ENCODE measurements at regions not wholly inside any gene's neighbourhood (a gene's known extent, or its start where the extent isn't known, plus 50 kb on each side); places are given as distances from the start of the nearest gene placed in this dataset.

DNA sequence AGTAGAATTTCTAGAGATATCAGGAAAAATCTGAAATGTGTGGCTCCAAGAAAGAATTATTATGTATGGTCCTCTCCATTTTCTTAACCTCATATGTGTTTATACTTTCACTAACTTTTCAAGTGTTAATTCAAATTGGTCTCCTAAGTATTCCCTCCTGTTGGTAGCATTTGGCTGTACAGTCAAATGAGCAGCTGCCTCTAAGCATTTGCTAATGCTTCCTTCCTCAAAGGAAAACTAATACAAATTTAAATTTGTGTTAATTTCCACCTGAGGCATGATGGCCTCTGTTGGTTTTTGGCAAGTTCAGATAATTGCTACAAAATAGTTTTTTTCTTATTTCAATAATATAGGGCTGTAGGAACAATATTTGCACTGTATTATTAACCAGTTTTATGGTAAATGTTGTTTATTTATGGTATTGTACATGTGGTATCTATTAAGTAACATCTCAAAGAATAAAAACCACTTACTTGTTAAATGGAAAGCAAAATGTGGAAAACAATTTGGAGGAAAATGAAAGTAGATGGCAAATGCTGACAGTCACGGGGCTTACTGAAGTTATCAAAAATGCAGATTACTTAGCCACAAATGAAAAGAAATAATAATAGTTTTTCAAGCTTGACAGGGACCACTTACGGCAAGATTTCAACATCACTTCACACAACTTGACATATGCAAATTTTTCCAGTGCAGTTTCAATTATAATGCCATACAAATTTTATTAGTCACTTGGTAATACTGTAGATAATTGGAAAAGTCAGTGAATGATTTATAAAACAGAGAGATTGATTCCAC lies 299.3 kb upstream of the MEOX2 start:
- TF ChIP-seq, protein P1, sequence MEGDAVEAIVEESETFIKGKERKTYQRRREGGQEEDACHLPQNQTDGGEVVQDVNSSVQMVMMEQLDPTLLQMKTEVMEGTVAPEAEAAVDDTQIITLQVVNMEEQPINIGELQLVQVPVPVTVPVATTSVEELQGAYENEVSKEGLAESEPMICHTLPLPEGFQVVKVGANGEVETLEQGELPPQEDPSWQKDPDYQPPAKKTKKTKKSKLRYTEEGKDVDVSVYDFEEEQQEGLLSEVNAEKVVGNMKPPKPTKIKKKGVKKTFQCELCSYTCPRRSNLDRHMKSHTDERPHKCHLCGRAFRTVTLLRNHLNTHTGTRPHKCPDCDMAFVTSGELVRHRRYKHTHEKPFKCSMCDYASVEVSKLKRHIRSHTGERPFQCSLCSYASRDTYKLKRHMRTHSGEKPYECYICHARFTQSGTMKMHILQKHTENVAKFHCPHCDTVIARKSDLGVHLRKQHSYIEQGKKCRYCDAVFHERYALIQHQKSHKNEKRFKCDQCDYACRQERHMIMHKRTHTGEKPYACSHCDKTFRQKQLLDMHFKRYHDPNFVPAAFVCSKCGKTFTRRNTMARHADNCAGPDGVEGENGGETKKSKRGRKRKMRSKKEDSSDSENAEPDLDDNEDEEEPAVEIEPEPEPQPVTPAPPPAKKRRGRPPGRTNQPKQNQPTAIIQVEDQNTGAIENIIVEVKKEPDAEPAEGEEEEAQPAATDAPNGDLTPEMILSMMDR (IDR thresholded peaks at IDR 0.05; ENCODE audit: insufficient read depth, low read depth, low read length) = no peak
- no peak for TF ChIP-seq EZH2 (IDR thresholded peaks at IDR 0.05; ENCODE audit: insufficient read depth, low read length)

Measured in astrocyte (in vitro differentiated cells and primary cell).